NCI-H460 (cell line): ENCODE measurements at regions not wholly inside any gene's neighbourhood (a gene's known extent, or its start where the extent isn't known, plus 50 kb on each side); places are given as distances from the start of the nearest gene placed in this dataset.
"Not testable (repeated sequence)": the region's sequence is repeated elsewhere in the genome, so short reads cannot be mapped to it uniquely, and the experiment has no call there.

Experiments
- DNase-seq: peaks from one replicate; pipeline ENCODE4 v3.0.0-alpha.2; 2016; ENCODE audit warnings: low read depth; ENCODE audit errors: extremely low read depth
- small RNA-seq, 2 experiments: library from RNA; depleted of rRNA; stranded (forward); fragments of <200 nt; gene quantifications; one replicate each; pipeline ENCODE3, GENCODE V24; 2014

DNA sequence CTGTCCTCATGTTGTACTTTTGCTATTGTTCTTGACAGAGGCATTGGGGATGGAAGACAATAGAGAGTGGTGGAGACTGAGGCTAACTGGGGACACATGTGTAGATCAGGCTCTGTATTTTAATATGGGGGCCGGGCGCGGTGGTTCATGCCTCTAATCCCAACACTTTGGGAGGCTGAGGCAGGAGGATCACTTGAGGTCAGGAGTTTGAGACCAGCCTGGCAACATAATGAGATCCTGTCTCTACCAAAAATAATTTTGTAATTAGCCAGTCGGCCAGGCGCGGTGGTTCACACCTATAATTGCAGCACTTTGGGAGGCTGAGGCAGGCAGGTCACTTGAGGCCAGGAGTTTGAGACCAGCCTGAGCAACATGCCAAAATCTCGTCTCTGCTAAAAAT is 72.5 kb upstream of the FOXK1 start:
- not testable (repeated sequence) for DNase-seq

DNA sequence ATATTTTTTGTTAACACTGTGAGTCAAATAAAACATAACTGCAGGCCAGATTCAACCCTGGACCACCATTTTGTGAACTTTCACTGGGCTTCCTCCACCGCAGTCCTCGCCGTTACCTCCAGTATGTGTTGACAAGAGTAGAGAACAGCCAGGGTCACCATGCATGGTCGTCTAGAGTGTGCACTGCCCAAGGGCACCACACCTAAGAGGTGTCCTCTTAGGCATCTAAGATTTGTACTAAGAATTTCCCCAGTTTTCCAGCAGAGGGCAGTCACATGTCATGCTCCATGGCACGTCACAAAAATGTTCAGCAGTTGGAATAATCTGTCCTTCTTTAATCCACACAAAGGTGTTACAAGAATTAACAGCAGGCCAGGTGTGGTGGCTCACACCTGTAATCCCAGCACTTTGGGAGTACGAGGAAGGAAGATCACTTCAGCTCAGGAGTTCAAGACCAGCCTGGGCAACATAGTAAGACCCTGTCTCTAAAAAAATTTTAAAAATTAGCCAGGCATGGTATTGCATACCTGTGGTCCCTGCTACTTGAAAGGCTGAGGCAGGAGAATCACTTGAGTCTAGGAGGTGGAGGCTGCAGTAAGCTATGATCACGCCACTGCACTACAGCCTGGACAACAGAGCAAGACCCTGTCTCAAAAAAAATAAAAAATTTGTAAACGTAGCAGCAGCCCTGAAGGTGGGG is 71.2 kb upstream of the FOXK1 start:
- peak; percentile 76 for DNase-seq

DNA sequence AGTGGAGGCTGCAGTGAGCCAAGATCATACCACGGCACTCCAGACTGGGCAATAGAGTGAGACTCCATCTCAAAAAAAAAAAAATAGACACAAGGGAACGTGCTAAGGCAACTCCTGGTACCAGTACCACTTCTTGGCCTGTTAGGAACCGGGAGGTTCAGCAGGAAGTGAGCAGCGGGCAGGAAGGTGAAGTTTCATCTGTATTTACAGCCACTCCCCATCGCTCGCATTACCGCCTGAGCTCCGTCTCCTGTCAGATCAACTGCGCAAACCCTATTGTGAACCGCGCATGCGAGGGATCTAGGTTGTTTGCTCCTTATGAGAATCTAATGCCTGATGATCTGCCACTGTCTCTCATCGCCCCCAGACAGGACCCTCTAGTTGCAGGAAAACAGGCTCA is 69.9 kb upstream of the FOXK1 start:
- DNase-seq = no peak

DNA sequence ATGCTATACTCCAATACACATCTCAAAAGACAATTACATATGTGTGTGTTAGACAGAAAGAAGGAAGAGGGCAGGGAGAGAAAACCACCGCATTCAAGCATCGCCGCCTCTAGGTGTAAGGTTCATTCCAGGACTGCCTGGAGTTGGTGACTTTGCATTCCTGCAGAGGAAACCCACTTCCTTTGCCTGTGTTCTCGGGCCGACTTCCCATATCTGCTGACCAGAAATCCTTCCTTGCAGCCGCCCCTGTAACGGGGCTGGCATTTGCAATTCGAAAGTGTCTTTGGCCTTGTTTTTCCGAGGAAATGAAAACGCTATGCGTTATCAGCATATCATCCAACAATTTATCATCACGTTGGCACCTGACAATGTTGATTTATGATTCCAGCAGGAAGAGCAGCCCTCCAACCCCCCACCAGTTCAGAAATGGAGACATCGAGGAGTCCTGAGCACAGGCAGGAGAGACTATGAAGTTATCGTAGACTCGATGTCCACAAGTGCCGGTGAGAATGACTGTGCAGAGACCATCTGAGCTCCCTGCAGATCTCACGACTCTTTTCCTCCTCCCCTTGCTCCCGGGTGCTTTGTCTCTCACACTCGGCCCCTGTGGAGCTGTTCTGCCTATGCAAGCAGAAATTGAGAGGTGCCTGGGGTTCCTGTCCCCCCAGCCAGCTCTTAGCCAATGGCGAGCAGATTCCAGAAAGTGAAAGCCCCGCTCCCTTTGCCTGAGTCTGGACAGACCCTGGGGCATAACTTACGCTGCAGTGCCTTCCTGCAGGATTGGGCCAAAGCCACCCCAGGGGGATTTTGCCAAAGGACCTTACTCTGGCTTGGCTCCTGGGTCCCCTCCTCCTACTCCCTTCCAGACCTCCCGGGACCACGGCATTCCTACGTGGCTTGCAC is 68.9 kb upstream of the FOXK1 start:
- DNase-seq = no peak

DNA sequence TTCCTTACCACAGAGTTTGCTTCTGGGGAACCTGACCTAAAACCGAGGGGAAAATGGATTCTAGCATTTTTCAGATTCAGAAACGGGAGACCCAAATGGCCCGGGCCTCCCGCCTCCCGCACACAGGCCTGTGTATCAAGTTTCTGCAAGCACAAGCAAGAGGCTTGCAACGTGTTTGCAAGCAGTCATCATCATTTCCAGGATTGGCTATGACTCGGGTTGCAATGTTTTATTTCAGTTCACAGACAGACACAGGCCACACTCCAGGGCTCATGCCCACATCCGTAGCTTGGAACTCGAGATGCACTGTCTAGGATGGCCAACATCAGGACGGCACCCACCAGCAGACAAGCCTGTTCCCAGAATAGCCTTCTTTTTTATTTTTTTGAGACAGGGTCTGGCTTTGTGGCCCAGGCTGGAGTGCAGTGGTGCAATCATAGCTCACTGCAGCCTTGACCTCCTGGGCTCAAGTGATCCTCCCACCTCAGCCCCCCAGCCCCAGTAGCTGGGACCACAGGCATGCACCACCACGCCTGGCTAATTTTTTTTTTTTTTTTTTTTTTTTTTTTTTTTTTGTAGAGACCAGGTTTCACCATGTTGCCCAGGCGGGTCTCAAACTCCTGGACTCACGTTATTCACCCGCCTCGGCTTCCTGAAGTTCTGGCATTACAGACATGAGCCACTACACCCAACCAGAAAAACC is 68.1 kb upstream of the FOXK1 start:
- no peak for DNase-seq

DNA sequence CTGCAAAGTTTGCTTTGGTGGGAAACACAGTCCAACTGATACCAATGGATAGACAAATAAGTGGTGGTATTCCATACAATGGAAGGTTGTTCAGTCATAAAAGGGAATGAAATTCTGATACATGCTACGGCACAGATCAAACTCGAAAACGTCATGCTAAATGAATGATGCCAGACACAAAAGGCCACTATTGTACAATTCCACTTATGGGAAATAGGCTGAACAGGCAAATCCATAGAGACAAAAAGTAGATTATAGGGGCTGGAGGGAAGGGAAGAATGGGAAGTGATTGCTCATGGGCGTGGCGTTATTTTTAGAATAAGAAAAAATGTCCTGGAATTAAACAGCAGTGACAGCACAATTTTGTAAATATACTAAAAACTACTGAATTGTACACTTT is 66.0 kb upstream of the FOXK1 start:
- DNase-seq = no peak

DNA sequence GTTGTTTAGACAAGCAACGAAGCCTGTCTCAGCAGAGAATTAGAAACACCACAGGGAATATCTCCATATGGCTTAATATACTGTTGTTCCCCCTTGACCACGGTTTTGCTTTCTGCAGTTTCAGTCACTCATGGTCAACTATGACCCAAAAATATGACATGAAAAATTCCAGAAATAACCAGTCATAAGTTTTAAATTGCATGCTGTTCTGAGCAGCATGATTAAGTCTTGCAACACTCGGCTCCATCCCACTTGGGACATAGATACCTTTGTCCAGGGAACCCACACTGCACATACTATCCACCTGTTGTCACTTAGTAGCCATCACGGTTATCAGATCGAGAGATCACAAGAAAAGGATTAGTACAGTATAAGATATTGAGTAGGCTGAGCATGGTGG is 60.7 kb upstream of the FOXK1 start:
- DNase-seq = no peak

DNA sequence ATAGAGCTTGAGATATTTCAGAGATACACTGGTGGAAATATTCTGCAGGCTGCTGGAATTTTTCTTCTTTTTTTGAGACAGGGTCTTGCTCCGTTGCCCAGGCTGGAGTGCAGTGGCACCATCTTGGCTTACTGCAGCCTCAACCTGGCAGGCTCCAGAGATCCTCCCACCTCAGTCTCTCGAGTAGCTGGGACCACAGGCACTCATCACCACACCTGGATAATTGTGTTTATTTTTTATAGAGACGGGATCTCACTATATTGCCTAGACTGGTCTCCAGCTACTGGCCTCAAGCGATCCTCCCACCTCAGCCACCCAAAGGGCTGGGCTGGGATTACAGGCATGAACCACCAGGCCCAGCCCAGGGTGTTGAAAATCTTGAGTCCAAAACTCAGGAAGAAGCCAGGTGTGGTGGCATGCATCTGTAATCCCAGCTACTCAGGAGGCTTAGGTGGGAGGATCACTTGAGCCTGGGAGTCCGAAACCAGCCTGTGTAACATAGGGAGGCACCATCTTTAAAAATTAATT is 55.7 kb upstream of the FOXK1 start:
- DNase-seq = no peak

DNA sequence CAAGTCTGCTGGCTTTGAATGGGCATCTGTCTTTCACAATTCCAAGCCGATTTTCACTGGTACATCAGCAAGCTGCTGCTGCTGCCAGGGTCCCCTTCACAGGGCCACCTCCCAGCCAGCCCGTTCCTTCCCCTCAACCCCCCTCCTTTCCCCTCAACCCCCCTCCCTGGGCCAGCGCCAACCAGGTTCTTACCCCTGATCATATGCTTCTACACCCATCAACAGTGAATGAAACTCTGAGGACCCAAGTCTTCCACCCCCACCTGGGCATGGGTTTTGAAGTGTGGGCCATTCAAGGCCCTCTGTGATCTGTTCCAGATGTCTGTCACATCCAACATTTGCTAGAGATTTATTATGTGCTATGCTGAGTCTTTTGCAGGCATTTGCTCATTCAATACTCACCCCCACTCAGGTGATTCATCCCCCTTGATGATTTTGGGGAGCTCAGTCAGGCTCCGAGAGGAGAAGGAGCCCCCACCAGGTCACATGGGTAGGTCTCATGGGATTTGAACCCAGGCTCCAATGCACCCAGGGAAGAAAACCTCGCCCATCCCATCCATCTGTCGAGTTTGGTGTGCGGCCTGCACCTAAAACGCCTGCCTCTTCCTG is 52.7 kb upstream of the FOXK1 start:
- DNase-seq = no peak

DNA sequence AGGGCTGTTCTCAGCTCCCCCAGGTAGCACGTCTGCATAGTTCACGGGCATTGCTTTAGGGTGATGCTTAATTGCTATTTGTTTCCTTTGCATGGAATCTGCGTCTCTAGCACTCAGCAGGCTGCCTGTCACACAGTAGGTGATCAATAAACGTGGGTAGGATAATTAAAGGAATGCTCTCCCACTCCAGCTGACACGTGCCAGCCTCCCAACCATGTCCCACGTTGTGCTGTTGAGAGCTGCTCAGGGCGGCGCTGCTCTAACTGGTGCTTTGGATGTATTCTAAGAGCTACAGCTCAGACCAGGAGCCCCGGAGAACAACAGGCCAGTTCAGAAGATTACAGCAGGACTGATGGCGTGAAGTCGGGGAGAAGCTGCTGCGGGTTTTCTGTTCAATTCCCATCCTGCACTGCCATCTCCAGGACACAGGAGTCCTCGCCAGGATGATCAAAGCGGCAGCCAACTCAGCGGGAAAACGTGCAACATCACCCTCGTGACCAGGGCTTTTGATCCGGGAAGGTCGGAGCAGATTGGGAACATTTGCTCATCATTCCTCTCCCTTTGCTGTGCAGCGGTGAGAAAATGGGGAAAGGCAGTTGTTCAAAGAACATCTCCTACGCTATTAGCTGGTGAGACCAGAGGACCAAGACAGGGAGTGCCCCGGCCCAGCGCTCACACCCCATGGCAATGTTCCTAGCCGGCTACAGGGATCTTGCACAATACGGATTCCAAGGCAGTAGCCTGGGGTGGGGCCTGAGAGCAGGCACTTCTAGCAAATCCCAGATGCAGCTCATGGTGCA is 50.5 kb upstream of the FOXK1 start:
- peak; percentile 93 for DNase-seq

Small RNA genes lying in the stretch of these regions (small RNA-seq; reads per million reads assigned to genes)
- 0 reads per million in 2 experiments for gene CYP3A54P
